NCI-H2227 (cell line): ENCODE measurements at regions not wholly inside any gene's neighbourhood (a gene's known extent, or its start where the extent isn't known, plus 50 kb on each side); places are given as distances from the start of the nearest gene placed in this dataset.

Experiments
- DNase-seq: peaks from one replicate; lab custom pipeline; 2025; ENCODE audit not compliant: unreplicated experiment; lab: John Stamatoyannopoulos, UW

DNA sequence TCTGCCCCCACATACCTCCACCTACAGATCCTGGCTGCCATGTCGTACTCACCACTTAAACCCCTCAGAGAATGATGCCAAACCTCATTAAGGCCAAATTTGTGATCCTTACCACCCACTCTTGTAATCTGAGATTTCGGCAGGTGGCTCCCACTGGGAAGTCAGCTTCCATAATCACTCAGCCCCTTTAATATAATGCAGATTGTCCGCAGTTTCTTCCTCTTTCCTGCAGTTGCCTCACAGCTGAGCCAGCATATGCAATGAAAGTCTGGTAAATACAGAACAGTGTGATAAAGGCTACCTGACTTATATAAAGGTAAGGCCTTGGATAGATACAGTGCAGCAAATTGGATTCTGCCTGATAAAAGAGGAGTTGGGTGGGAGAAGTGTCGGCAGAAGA lies 515.2 kb upstream of the TENM4 start:
- DNase-seq = no peak

DNA sequence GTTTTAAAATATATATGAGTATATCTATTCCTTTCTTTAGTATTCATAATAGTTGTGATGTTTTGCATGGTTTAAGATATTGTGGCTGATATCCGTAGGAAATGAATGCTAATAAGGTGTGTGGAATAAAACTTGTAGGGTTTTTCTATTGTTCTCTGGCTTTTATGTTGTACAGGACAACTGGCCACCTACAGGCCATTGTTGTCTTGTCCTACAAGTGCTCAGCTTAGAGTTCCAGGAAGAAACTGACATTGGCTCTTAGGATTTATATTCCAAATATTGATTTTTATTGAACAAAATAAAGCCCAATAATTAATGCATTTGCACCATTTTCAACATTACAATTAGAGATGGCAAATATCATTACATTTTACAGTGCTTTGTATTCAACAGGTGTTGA lies 512.8 kb upstream of the TENM4 start:
- no peak for DNase-seq

DNA sequence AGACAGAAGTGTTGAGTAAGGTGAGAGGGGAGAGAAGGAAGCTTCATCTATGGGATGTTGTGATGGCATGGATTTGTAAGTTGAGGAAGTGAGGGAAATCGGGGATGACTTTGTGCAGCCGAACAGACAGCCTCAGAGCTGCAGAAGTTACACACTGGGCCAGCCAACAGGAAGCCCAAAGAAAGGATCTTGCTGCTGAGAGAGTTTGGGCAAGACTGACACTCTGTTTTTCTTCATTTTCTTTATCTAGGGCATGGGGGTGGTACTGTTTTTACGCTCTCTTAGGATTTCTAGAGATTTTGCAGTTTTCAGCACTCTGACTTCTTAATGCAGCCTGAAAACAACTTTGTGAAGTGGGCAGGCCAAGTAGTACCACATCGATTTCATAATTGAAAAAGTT lies 509.9 kb upstream of the TENM4 start:
- DNase-seq = no peak

DNA sequence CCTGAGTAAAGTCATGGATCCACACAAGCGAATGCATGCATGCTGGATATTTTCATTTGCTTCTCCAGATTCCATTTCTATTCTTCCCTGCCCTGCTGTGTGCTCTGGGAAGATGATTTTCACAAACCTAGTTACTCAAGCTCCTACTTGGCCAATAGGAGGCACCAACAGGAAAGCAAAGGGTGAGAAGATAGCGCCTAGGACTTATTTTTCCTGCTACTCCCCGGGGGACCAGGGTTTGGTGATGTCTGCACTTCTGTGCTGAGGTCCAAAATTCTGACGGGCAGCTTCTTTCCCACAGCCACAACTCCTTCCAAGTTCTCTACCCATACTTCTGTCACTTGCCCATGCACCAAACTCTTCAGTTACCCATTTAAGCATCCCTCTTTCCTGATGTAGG lies 509.3 kb upstream of the TENM4 start:
- DNase-seq = no peak

DNA sequence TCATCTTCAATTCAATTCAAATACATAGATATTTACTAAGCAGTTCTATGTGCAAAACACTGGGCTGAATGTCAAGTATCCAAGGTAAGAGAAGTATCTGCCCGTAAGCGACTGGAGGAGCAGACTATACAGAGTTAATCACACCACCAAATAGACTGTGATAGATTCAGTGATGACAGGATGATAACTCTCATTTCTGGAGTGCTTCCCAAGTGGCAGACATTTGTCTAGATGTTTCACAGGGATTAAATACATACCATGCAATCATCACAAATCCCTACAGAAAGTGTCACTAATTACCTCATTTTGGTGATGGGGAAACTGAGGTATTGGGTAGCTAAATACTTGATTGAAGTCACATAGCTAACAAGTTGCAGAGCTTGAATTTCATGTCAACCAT lies 508.7 kb upstream of the TENM4 start:
- DNase-seq = no peak

DNA sequence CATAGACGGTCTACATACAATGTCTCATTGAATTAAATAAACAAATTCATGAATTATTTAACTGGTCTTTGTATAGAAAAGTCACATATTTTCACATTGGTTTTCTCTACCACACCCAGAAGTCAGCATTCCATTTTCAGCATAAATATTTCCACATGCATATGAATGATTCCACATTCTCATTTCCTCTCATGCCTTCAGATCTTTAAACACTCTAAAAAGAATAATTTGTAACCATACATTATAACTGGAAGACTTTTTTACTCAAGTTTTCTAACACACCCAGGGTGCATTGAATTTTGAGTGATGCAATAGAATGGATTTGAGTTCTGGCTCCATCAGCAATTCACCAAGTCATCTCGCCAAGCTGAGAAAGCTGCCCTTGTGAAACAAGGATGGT lies 501.8 kb upstream of the TENM4 start:
- no peak for DNase-seq

DNA sequence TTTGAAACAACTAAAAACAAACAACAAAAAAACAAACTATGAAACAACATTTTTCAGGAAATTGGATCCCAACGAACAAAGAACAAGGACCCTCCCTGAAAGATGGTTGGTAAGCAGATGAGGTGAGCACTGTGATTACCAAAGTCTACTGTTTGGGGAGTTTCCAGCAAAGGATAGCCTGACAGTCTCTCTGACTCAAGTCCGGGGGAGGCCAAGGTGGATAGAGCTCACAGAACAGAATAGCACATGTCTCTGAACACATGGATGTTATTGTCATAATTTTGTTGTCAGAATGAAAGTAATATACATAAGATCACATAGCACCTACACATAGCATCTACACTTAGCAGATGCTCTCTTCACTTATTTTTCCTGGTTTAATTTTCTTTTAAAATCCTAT lies 501.3 kb upstream of the TENM4 start:
- DNase-seq = no peak

DNA sequence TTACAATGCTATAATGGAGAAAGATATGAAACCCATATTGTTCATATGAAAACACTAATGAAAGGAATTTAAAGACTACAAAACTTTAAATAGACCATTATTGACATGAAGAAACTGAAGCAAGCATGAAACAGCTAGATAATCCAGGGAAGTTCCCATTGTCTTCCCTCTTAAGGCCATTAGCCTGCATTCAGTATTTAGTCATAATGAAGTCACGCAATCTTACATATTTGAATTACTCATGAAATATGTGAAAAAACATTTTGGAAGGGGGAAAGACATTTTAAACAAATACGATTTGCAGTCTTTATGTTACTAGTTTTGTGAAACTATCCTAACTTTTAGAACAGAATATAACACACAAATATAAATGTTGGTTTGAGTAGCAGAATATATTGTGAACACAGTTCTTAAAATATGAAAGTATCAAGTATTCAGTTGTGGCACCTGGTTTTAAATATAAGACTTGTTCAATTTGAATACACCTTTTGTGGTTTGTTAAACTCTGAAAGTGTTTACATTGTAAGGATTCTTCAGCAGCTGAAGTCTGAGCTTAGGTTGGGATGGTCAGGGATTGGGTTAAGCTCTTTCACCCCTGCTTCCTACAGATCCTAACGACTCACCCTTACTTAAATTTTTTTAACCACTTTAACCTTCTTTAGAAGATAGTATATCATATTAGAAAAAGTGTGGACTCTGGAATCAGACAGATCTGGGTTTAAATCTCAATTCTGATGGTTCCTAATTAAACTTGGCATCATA lies 500.3 kb upstream of the TENM4 start:
- DNase-seq = no peak

DNA sequence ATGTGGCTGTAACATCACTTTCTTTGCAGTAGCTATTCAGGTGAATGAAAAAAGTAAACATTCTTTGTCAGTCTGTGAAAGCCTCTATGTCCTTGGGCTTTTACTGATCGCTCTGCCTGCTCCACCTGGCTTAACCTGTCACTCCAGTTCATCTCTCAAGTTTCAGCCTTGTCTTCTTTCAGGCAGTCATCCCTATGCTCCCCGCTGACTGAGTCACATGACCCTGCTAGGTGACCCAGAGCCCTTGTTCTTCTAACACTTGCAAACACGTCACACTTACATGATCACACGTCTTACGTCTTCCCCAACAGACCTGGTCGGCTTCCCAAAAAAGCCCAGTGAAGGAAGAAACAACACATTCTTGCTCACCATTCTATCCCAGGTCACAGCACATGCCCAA lies 499.3 kb upstream of the TENM4 start:
- DNase-seq = no peak

DNA sequence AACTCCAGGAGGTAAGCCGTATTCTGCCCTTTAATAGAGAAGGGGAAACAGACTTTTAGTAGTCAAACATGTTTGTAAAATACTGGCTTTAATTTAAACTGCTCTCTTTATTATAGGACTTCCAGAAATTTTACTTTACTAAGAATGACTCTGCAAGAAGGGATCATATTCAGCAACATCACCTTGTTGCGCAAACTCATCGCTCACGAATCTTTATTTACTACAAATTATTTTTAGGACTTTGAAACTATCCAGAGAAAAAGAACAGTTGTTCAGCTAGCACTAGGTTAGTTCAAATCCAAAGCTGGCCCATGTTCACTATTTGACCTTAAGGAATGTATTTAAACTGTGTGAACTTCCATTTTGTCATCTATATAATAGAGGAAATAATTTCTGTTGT lies 498.3 kb upstream of the TENM4 start:
- DNase-seq = no peak

DNA sequence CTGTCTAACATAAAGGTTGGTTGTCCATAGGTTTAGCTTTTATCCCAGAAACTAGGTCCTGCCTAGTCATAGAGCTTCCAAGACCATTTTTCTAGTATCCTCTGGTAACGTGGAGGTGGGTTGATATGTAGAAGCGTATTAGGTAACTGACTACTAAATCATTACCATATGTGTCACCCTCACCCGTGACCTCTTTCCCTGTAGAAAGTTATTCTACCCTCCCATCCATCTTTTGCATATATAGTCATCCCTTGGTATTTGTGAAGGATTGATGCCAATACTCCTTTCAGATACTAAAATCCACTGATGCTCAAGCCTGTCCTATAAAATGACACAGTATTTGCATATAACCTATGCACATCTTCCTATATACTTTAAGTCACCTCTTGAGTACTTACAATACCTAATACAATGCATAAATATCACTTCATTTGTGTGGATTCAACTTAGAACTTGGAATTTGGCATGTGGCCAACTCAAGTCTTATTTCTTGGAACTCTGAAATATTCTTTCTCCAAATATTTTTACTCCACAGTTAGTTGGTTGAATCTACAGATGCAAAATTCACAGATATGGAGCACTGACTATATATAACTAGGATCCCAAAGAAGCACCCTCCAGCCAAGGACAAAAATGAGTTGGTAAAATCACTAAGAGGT lies 497.0 kb upstream of the TENM4 start:
- DNase-seq = no peak

DNA sequence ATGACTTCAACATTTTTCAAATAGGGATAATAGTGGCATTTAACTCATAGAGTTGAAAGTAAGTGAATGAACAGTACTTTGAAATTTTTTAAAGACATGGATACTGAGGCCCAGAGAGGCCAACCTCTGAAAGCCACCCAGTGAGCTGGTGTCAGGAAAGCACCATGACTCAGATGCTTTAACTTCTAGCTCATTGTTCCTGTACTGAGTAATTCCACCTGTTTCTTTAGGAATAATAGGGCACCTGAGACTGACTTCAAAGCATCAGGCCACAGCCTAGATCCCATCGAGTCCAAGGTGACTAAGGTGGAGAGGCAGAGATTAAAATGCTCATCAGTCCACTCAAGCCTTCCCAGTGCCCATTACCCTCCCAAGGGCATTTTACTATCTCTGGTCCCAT lies 491.8 kb upstream of the TENM4 start:
- no peak for DNase-seq

DNA sequence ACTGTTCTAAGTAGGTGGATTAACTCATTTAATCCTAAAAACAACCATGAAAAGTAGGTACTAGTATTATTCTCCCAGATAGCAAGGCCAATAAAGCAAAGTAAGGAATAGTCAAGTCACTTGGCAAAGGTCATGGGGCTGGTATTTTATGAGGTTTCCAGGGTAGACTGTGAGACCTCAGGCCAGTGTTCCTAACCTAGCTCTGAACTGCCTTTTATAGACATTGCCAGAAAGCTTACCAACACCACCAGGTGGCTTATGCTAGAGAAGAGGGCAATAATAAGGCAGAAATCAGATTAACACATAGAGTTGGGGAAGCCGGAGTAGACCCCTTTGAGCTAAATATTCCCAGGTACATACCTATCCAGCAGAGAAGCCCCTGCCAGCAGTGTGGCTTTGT lies 490.9 kb upstream of the TENM4 start:
- DNase-seq = no peak

DNA sequence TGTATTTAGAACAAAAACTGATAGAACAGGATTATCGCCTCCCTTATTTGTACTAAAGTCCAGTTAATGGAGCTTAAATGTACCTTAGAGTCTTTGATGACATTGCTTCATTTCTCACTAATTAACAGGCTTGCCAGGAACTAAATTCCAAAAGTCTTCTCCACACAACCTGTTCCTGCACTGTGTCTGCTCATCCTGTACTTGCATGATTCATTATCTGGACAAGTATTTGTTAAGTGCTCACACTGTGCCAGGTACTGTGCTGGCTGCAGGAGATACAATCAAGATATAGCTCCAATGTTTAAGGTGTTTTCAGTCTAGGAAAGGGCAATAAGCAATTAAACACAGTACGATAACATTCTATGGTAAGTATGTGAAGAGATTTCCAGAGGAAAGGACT lies 485.9 kb upstream of the TENM4 start:
- no peak for DNase-seq

DNA sequence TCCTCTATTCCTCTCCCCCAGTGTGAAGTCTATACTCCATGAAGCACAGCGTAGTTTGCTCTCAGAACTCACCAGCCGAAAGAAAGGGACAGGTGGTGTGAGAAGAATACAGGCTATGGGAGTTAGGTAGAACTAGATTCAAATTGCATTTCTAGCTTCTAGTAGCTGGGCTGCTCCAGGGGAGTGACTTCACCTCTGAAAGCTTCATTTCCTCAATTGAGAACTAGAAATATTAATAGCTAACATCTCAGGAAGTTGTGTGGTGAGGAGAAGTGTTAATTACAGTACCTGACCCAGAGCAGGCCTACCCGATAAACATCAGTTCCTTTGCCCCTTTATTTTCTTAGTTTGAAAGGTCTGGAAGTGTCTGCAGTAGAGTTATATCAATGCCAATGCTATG lies 484.7 kb upstream of the TENM4 start:
- DNase-seq = no peak

DNA sequence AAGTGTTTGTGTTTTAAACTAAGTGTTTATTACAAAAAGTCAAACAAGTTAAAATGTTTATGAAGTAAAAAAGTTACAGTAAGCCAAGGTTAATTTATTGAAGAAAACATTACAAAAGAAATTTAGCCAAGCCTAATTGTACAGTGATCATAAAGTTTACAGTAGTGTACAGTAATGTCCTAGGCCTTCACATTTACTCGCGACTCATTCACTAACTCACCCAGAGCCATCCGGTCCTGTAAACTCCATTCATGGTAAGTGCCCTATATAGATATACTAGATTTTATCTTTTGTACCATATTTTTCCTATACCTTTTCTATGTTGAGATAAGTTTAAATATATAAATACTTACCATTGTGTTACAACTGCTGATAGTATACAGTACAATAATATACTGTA lies 481.8 kb upstream of the TENM4 start:
- DNase-seq = no peak

DNA sequence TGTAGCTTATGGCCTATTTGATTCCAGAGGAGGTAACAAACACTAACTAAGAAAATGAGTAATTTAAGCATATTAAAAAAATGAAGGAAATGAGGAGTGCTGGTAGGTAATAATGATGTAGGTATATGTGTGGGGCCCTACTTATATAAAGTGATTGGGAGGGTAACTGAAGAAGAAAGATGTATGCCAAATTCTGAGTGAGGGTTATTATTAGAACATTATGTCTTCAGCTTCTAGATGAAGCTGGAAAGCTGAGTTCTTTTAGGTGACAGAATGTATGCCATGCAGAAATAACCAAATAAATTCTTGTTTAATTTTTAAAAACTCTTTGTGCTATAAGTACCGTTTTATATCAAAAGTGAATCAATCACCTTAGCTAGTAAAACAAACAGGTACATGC lies 479.6 kb upstream of the TENM4 start:
- no peak for DNase-seq

DNA sequence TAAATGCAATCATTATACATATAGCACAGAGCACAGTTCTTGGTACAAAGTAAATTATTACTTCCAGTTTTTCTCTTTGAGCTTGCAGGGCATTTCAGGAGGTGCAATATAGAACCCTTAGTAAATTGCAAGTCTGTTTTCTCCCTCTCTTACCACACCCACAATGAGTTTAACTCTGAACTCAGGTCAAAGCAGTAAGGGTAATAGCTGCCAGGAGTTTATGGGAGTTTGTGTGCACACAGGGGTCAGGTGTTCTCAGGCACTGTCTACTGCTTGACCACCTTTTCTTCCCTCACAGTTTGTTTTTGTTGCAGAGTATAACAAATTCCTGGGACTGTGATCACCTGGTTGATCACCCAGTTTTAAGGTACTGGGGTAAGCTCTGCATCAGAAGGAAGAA lies 478.5 kb upstream of the TENM4 start:
- no peak for DNase-seq

DNA sequence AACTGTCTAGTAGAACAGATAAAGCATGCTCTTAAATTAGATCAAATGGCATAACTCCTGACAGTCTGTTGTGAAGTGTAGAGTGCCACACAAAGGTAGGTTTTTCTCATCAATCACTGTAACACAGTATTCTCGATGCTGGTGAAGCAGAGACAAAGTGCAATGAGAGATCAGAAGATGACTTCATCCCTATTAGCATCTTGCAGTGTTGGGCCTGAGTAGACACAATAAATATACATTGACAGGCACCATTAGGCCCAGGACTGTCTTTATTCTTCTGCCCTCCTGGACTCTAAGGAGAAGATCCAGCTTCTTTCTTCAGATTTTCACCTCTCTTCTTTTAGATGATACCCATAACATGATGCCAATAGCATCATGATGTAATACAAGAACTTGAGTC lies 478.0 kb upstream of the TENM4 start:
- DNase-seq = no peak

DNA sequence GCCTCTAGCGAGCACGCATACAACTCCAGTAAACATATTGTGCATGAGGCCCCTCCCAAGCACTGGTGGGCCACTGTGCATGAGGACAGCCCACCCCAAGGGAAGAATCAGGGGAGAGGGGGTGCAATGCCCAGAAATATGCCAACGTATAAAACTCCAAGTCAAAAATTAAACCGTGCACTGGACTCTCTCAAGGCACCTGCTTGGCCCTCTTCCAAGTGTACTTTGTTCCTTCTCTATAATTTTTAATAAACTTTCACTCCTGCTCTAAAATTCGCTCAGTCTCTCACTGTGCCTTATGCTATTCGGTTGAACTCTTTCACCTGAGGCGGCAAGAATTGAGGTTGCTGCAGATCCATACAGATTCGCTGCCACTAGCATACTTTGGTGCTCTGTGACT lies 465.3 kb upstream of the TENM4 start:
- DNase-seq = no peak

DNA sequence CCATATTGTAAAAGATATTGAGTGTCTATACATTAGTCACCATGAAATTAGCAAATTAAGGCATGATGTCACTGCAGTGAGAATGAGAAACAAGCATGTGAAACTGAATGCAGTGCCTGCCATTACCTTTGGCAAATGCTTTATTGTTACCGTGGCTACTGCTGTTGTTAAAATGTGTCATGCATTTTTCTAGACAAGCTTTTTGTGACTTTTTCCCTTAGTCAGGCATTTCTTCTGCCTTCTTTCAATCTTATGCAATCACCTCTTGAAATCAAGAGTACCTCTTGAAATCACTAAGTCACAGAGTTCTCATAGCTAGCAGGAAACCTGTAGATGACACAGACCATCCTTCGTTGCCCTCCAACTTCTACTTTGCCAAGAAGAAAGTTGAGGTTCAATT lies 461.7 kb upstream of the TENM4 start:
- no peak for DNase-seq

DNA sequence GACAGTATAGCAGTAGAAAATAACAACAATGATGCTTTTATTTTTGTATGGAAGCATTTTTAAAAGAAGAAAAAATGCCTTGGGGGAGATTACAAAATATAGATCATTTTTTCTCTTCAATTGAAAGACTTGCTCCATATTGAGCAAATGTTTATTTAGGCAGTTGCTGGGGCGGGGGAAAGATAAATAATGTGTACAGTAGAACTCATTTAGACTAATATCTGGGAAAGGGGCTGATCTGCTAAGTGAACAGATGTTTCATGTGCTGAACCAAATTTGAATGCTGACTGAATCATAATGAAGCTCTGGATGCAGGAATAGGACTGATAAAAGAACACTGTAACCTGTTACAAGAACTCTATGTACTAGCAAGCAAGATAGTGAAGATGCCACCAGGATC lies 457.1 kb upstream of the TENM4 start:
- DNase-seq = no peak

DNA sequence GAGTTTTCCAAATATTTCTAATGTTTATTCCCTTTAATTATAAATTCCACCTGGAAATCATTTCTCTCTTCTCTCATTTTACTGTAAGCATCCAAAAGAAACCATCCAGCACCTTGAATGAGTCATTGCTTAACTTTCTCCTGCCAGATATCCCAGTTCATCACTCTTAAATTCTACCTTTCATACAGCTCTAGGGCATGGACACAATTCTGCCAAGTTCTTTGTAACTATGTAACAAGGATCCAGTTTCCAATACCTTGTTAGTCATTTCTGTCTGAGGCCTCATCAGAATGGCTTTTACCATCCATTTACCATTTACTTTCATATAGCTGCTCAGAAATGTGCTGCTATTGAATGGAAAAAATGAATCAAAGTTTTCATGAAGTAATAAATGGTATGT lies 455.4 kb upstream of the TENM4 start:
- no peak for DNase-seq
